ENCODE measurements at regions not wholly inside any gene's neighbourhood (a gene's known extent, or its start where the extent isn't known, plus 50 kb on each side); places are given as distances from the start of the nearest gene placed in this dataset.

DNA sequence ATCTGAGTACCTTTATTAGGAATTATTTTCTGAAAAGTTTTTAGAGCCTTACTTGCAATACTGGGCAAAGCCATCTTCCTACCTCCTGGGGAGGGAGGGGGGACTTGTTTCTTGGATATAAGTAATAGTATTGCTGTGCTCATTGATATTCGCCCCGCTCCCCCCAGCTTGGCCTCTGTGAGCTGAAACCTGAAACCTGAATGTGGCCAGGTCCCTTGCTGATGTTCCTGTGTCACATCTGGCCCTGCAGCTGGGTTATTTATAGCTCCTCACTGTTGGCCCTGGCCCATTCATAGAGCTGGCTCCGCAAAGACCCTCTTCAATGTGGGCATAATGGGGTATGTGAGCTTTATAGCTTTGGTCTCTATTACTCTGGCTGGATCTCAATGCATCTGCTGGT lies 59.5 kb downstream of the FRMPD3 start:
- TF ChIP-seq POLR2A (IDR thresholded peaks at IDR 0.05; ENCODE audit: low read depth, low read length) (no peak), SPI1 (IDR thresholded peaks at IDR 0.05; ENCODE audit: low read depth, low read length) (no peak), POU2F2 (IDR thresholded peaks at IDR 0.05; ENCODE audit: low read depth, low read length) (no peak), POLR2AphosphoS5 (IDR thresholded peaks at IDR 0.05; ENCODE audit: low read depth, low read length) (no peak), TAF1 (IDR thresholded peaks at IDR 0.05; ENCODE audit: low read depth, low read length) (no peak)
